Caco-2 (cell line): ENCODE measurements at regions not wholly inside any gene's neighbourhood (a gene's known extent, or its start where the extent isn't known, plus 50 kb on each side); places are given as distances from the start of the nearest gene placed in this dataset.

Experiments used
- BruUV-seq: library from RNA; stranded (reverse); fragments of 400-500 nt; replicated peaks from 2 replicates; lab custom pipeline; 2021; lab: Mats Ljungman, UMichigan
- CTCF ChIA-PET: fragments of 300-600 bp; sonication (Branson Sonifier 250); formaldehyde crosslinking; loops from one replicate; lab custom pipeline; 2022; ENCODE audit warnings: antibody characterized with exemption; lab: Charles Lee
- POLR2A ChIA-PET: fragments of 300-600 bp; sonication (Branson Sonifier 250); formaldehyde crosslinking; loops from one replicate; lab custom pipeline; 2022; ENCODE audit warnings: antibody characterized with exemption; lab: Charles Lee
- DNase-seq, 2 experiments: peaks; one replicate each; pipeline versions ENCODE4 v3.0.0 to v3.0.0-alpha.2; 2020 to 2022
- H3K27me3 ChIP-seq: replicated peaks from 2 replicates; pipeline ENCODE4 v1.6.0; 2011; ENCODE audit warnings: low read length; ENCODE audit not compliant: control insufficient read depth, insufficient read depth
- H3K36me3 ChIP-seq: 2 replicates; pipeline ENCODE4 v1.5.1; 2011; ENCODE audit warnings: low read length; ENCODE audit not compliant: control insufficient read depth, insufficient read depth
- H3K4me1 ChIP-seq: fragments of 250-450 bp; sonication (Bioruptor Pico); 2 replicates; pipeline ENCODE4 v1.5.1; 2020; ENCODE audit warnings: mild to moderate bottlenecking
- H3K4me3 ChIP-seq: 2 replicates; pipeline ENCODE4 v1.5.1; 2011; ENCODE audit warnings: low read depth, mild to moderate bottlenecking, control low read depth, low read length
- H3K9me3 ChIP-seq: fragments of 250-450 bp; sonication (Bioruptor Pico); 2 replicates; pipeline ENCODE4 v1.5.1; 2020; ENCODE audit warnings: mild to moderate bottlenecking, moderate library complexity
- H3K27ac Mint-ChIP-seq: one replicate; pipeline ENCODE4 v1.8.0; 2022; ENCODE audit warnings: mixed read lengths; ENCODE audit not compliant: unreplicated experiment
- H3K27me3 Mint-ChIP-seq: one replicate; pipeline ENCODE4 v1.8.0; 2022; ENCODE audit warnings: mixed read lengths; ENCODE audit not compliant: insufficient read depth, unreplicated experiment
- H3K36me3 Mint-ChIP-seq: one replicate; pipeline ENCODE4 v1.8.0; 2022; ENCODE audit warnings: mild to moderate bottlenecking, mixed read lengths; ENCODE audit not compliant: insufficient read depth, unreplicated experiment
- H3K4me1 Mint-ChIP-seq: one replicate; pipeline ENCODE4 v1.8.0; 2022; ENCODE audit warnings: low read depth, mixed read lengths; ENCODE audit not compliant: unreplicated experiment
- H3K4me3 Mint-ChIP-seq: one replicate; pipeline ENCODE4 v1.8.0; 2022; ENCODE audit warnings: mild to moderate bottlenecking, moderate library complexity, mixed read lengths; ENCODE audit not compliant: unreplicated experiment
- H3K9me3 Mint-ChIP-seq: one replicate; pipeline ENCODE4 v1.8.0; 2022; ENCODE audit warnings: mixed read lengths; ENCODE audit not compliant: unreplicated experiment
- intact Hi-C: fragments of 100-400 bp; cut with micrococcal nuclease; formaldehyde crosslinking; loops from one replicate; pipeline ENCODE4 v1.10.0; 2022; ENCODE audit not compliant: unreplicated experiment
- TF ChIP-seq, protein P1 (sequence below), 2 experiments: fragments of 200-600 bp in 1 of 2; IDR thresholded peaks; 1 replicate in 1 of 2; 2 replicates in 1 of 2; pipeline versions ENCODE4 v1.5.1 to v1.8.0; 2011 to 2022; ENCODE audit warnings: antibody characterized with exemption in 1 of 2, control low read depth in 1 of 2, inconsistent platforms in 1 of 2, low read depth in 1 of 2, low read length in 1 of 2, mild to moderate bottlenecking in 1 of 2, moderate library complexity in 1 of 2; ENCODE audit not compliant: insufficient read depth in 1 of 2, severe bottlenecking in 1 of 2, unreplicated experiment in 1 of 2

DNA sequence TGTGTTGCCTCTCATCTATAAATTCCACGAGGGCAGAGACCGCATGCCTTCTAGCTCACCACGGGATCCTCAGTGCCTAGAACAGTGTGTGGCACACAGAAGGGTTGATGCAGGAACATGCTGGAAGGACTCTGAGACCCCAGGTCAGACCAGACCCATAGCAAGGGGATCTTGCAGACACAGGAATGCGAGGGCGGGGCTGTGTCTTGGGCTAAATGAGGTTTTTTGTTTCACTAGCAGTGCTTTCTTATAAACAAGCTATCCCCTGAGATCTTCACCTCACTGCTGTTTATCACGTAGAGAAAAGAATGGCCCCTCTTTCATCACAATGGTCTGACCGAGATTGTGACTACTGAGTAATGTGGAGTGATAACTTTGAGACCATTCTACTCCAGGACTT is 122.4 kb downstream of the IRX2 start:
- TF ChIP-seq, protein P1, sequence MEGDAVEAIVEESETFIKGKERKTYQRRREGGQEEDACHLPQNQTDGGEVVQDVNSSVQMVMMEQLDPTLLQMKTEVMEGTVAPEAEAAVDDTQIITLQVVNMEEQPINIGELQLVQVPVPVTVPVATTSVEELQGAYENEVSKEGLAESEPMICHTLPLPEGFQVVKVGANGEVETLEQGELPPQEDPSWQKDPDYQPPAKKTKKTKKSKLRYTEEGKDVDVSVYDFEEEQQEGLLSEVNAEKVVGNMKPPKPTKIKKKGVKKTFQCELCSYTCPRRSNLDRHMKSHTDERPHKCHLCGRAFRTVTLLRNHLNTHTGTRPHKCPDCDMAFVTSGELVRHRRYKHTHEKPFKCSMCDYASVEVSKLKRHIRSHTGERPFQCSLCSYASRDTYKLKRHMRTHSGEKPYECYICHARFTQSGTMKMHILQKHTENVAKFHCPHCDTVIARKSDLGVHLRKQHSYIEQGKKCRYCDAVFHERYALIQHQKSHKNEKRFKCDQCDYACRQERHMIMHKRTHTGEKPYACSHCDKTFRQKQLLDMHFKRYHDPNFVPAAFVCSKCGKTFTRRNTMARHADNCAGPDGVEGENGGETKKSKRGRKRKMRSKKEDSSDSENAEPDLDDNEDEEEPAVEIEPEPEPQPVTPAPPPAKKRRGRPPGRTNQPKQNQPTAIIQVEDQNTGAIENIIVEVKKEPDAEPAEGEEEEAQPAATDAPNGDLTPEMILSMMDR (IDR thresholded peaks at IDR 0.05; ENCODE audit: insufficient read depth in 1 of 2, low read depth in 1 of 2, low read length in 1 of 2, severe bottlenecking in 1 of 2, unreplicated experiment in 1 of 2), result no peak
- no peaks in the 10 kb centered on the region for H3K9me3 Mint-ChIP-seq
- no peaks in the 10 kb centered on the region for H3K36me3 Mint-ChIP-seq
- H3K27me3 Mint-ChIP-seq, result peaks cover 21% of the 10 kb centered on the region
- POLR2A ChIA-PET, result no interaction called here
- H3K4me1 Mint-ChIP-seq, result no peaks in the 10 kb centered on the region
- DNase-seq, result no peak
- no peak overlapping the region for H3K4me3 ChIP-seq
- no TSS peak for BruUV-seq
- H3K4me3 Mint-ChIP-seq, result no peak overlapping the region
- no peaks in the 10 kb centered on the region for H3K27me3 ChIP-seq
- H3K36me3 ChIP-seq, result no peaks in the 10 kb centered on the region
- no peaks in the 10 kb centered on the region for H3K9me3 ChIP-seq
- intact Hi-C loops, result no loop called here
- H3K4me1 ChIP-seq, result no peaks in the 10 kb centered on the region
- no peak overlapping the region for H3K27ac Mint-ChIP-seq
- CTCF ChIA-PET, result interaction anchor here (0.6 to 0.8 kb wide), 2 partner anchors 9 to 592 kb away, joined by 5 to 12 read pairs; no protein-coding TSS in a partner anchor

DNA sequence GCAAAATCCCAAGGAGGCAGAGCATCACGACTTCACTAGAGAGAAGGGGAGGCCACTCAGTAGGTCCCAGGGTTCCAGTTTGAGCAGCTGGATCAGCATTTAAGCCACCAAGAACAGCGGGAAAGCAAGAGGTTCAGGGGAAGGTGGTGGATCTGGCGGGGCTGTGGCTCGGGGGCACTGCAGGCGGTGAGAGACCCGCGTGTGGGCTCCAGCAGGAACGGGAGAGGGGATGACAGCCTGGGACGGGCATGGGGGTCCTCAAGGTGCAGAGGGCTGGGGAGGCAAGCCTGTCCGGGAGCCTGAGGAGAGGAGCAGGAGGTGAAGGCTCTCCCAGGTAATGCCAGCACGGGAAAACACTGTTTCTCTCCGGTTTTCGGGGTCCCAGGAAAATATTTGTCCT is 123.6 kb downstream of the IRX2 start:
- ChIA-PET POLR2A (no interaction called here), CTCF (no interaction called here)
- intact Hi-C loops, result no loop called here
- Mint-ChIP-seq H3K4me3 (no peak overlapping the region), H3K36me3 (no peaks in the 10 kb centered on the region), H3K27me3 (peaks cover 15% of the 10 kb centered on the region), H3K9me3 (no peaks in the 10 kb centered on the region), H3K27ac (no peak overlapping the region), H3K4me1 (no peaks in the 10 kb centered on the region)
- TF ChIP-seq, protein P1 (IDR thresholded peaks at IDR 0.05; ENCODE audit: insufficient read depth in 1 of 2, low read depth in 1 of 2, low read length in 1 of 2, severe bottlenecking in 1 of 2, unreplicated experiment in 1 of 2), result no peak
- Histone ChIP-seq H3K27me3 (no peaks in the 10 kb centered on the region), H3K4me1 (no peaks in the 10 kb centered on the region), H3K4me3 (no peak overlapping the region), H3K9me3 (no peaks in the 10 kb centered on the region), H3K36me3 (no peaks in the 10 kb centered on the region)
- no TSS peak for BruUV-seq
- DNase-seq, result no peak

DNA sequence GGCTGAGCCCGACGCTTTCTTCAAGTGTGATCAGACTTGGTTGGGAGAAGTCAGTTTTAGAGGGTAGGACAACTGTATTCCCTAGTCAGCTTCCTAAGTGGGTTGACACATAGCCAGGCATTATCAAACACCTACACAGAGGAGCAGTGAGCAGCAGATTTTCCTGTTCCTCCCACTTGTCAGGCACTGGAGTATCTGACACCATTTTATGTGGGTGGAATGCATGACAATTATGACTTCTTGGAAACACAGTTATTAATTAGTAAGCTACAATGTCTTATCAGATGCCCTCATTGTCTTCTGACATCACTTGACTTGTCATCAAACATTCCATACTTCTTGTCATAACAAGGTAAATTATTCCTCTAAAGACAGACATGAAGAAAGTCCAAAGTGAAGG is 124.9 kb downstream of the IRX2 start:
- Mint-ChIP-seq H3K9me3 (no peaks in the 10 kb centered on the region), H3K27ac (no peak overlapping the region), H3K4me1 (no peaks in the 10 kb centered on the region), H3K4me3 (no peak overlapping the region), H3K36me3 (no peaks in the 10 kb centered on the region), H3K27me3 (peaks cover 16% of the 10 kb centered on the region)
- ChIA-PET POLR2A (no interaction called here), CTCF (no interaction called here)
- DNase-seq, result no peak
- TF ChIP-seq, protein P1 (IDR thresholded peaks at IDR 0.05; ENCODE audit: insufficient read depth in 1 of 2, low read depth in 1 of 2, low read length in 1 of 2, severe bottlenecking in 1 of 2, unreplicated experiment in 1 of 2), result no peak
- BruUV-seq, result no TSS peak
- Histone ChIP-seq H3K36me3 (no peaks in the 10 kb centered on the region), H3K27me3 (no peaks in the 10 kb centered on the region), H3K9me3 (no peaks in the 10 kb centered on the region), H3K4me3 (no peak overlapping the region), H3K4me1 (no peaks in the 10 kb centered on the region)
- intact Hi-C loops, result no loop called here
